Stimulated activated CD8-positive, alpha-beta memory T cell treated with anti-CD3 and anti-CD28 coated beads, Interleukin-4, amount 100 ng/mL, for 24 hours (primary cell): ENCODE measurements at regions not wholly inside any gene's neighbourhood (a gene's known extent, or its start where the extent isn't known, plus 50 kb on each side); places are given as distances from the start of the nearest gene placed in this dataset.
"Not testable (repeated sequence)": the region's sequence is repeated elsewhere in the genome, so short reads cannot be mapped to it uniquely, and the experiment has no call there.

Experiments used
- DNase-seq: peaks from one replicate; pipeline ENCODE4 v3.0.0-alpha.2; 2020; ENCODE audit warnings: low read depth

DNA sequence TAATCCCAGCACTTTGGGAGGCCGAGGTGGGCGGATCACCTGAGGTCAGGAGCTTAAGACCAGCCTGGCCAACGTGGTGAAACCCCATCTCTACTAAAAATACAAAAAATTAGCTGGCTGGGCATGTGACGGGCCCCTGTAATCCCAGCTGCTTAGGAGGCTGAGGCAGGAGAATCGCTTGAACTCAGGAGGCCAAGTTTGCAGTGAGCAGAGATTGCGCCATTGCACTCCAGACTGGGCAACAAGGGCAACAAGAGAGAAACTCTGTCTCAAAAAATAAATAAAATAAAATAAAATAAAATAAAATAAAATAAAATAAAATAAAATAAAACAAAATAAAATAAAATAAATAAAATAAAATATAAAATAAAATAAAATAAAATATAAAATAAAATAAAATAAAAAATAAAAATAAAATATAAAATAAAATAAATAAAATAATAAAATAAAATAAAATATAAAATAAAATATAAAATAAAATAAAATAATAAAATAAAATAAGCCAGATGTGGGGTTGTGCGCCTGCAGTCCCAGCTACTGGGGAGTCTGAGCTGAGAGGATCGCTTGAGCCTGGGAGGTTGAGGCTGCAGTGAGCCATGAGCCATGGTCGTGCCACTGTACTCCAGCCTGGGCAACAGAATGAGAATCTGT, 49.8 kb upstream of the ITGB1 start:
- not testable (repeated sequence) for DNase-seq
